Skin of body (tissue), 1 donor: ENCODE measurements at regions not wholly inside any gene's neighbourhood (a gene's known extent, or its start where the extent isn't known, plus 50 kb on each side); places are given as distances from the start of the nearest gene placed in this dataset.

Experiments used
- DNase-seq: peaks from one replicate; lab custom pipeline; 2025; lab: John Stamatoyannopoulos, UW

GRCh38 chr18:45521777-45522176, 93.5 kb upstream of the SLC14A2 start:
- DNase-seq: no peak

- peak; percentile 31 for DNase-seq
Observed at GRCh38 chr18:45522371-45522770, 92.9 kb upstream of the SLC14A2 start.

GRCh38 chr18:45525301-45525700, 90.0 kb upstream of the SLC14A2 start:
- no peak for DNase-seq

- peak; percentile 7 for DNase-seq
Observed at GRCh38 chr18:45526114-45526841, 89.0 kb upstream of the SLC14A2 start.

GRCh38 chr18:45527891-45528290, 87.4 kb upstream of the SLC14A2 start:
- no peak for DNase-seq

- DNase-seq: no peak
Observed at GRCh38 chr18:45528712-45529336, 86.5 kb upstream of the SLC14A2 start.

GRCh38 chr18:45538444-45538843, 76.8 kb upstream of the SLC14A2 start:
- no peak for DNase-seq

GRCh38 chr18:45539491-45539891, 75.8 kb upstream of the SLC14A2 start:
- DNase-seq: peak; percentile 71

GRCh38 chr18:45540125-45540524, 75.2 kb upstream of the SLC14A2 start:
- no peak for DNase-seq

GRCh38 chr18:45541421-45541820, 73.9 kb upstream of the SLC14A2 start:
- no peak for DNase-seq

- DNase-seq: no peak
Observed at GRCh38 chr18:45542043-45542442, 73.2 kb upstream of the SLC14A2 start.

GRCh38 chr18:45547910-45548309, 67.4 kb upstream of the SLC14A2 start:
- DNase-seq: no peak

GRCh38 chr18:45548614-45549013, 66.7 kb upstream of the SLC14A2 start:
- DNase-seq: no peak

- DNase-seq: no peak
Observed at GRCh38 chr18:45549290-45549689, 66.0 kb upstream of the SLC14A2 start.

- DNase-seq: no peak
Observed at GRCh38 chr18:45551142-45551815, 64.0 kb upstream of the SLC14A2 start.

- DNase-seq: peak; percentile 24
Observed at GRCh38 chr18:45553723-45554388, 61.4 kb upstream of the SLC14A2 start.

GRCh38 chr18:45554389-45554737, 60.9 kb upstream of the SLC14A2 start:
- DNase-seq: peak; percentile 78

GRCh38 chr18:45556222-45556621, 59.1 kb upstream of the SLC14A2 start:
- no peak for DNase-seq

- no peak for DNase-seq
Observed at GRCh38 chr18:45557287-45557686, 58.0 kb upstream of the SLC14A2 start.

GRCh38 chr18:45557779-45558178, 57.5 kb upstream of the SLC14A2 start:
- no peak for DNase-seq

- DNase-seq: no peak
Observed at GRCh38 chr18:45559258-45559657, 56.0 kb upstream of the SLC14A2 start.

- DNase-seq: no peak
Observed at GRCh38 chr18:45560870-45561269, 54.4 kb upstream of the SLC14A2 start.
